Left lung (tissue), 4 donors: ENCODE measurements at regions not wholly inside any gene's neighbourhood (a gene's known extent, or its start where the extent isn't known, plus 50 kb on each side); places are given as distances from the start of the nearest gene placed in this dataset.
"Not testable (repeated sequence)": the region's sequence is repeated elsewhere in the genome, so short reads cannot be mapped to it uniquely, and the experiment has no call there.

ENCODE experiments used
- ATAC-seq: fragments of 200-7000 bp; cut with Tn5 transposase; one replicate; pipeline ENCODE4 v1.9.1; 2020; ENCODE audit warnings: moderate library complexity
- DNase-seq, 4 donors: peaks; one replicate each; pipeline ENCODE4 v3.0.0-alpha.2; 2013 to 2020
- H3K27ac ChIP-seq, 2 donors: fragments of 200-600 bp; sonication (generic) in 1 of 2; one replicate each; pipeline versions ENCODE4 v1.5.0 to v1.8.0; 2020 to 2021
- H3K27me3 ChIP-seq, 2 donors: fragments of 200-600 bp; sonication (generic) in 1 of 2; one replicate each; pipeline versions ENCODE4 v1.5.0 to v1.8.0; 2020 to 2021
- H3K36me3 ChIP-seq, 2 donors: fragments of 200-600 bp; sonication (generic) in 1 of 2; one replicate each; pipeline versions ENCODE4 v1.5.0 to v1.8.0; 2020 to 2021
- H3K4me1 ChIP-seq, 2 donors: fragments of 200-600 bp; one replicate each; pipeline ENCODE4 v1.8.0; 2021
- H3K4me3 ChIP-seq, 2 donors: fragments of 200-600 bp; sonication (generic) in 1 of 2; one replicate each; pipeline versions ENCODE4 v1.5.0 to v1.8.0; 2020 to 2021; ENCODE audit warnings: mild to moderate bottlenecking in 1 of 2
- H3K9me3 ChIP-seq, 2 donors: fragments of 200-600 bp; sonication (generic) in 1 of 2; one replicate each; pipeline versions ENCODE4 v1.5.0 to v1.8.0; 2020 to 2021
- CTCF ChIP-seq, 2 donors: fragments of 200-600 bp; sonication (generic) in 1 of 2; IDR thresholded peaks; one replicate each; pipeline versions ENCODE4 v1.5.0 to v1.8.0; 2021; ENCODE audit warnings: antibody characterized with exemption in 2 of 2
- intact Hi-C, 2 donors: fragments of 100-400 bp; cut with DNase I; formaldehyde crosslinking; loops; one replicate each; pipeline versions ENCODE4 v1.11.2 to v1.14.2; 2022
- donor health status: DM: no; HTN: yes; CAD: no.
- donor health status: DM: no; HTN: no; CAD: no.

- intact Hi-C loops, result no loop called here
- Histone ChIP-seq H3K27me3 (no peaks in the 10 kb centered on the region), H3K27ac (no peak overlapping the region), H3K4me3 (no peak overlapping the region), H3K36me3 (no peaks in the 10 kb centered on the region), H3K9me3 (no peaks in the 10 kb centered on the region), H3K4me1 (peaks cover 0 to 24% of the 10 kb centered on the region in 2 donors)
- TF ChIP-seq CTCF (IDR thresholded peaks at IDR 0.05), result no peak
- DNase-seq (no peak), ATAC-seq (no peak)
Measured at GRCh38 chr2:48202863-48203642, 111.4 kb upstream of the FOXN2 start.

GRCh38 chr2:48203668-48204067, 110.8 kb upstream of the FOXN2 start:
- no peak overlapping the region for H3K4me3 ChIP-seq
- no peak for ATAC-seq
- no peaks in the 10 kb centered on the region for H3K27me3 ChIP-seq
- H3K27ac ChIP-seq, result no peak overlapping the region
- H3K9me3 ChIP-seq, result no peaks in the 10 kb centered on the region
- no peak for TF ChIP-seq CTCF (IDR thresholded peaks at IDR 0.05)
- no peaks in the 10 kb centered on the region for H3K36me3 ChIP-seq
- intact Hi-C loops, result no loop called here
- peaks cover 0 to 30% of the 10 kb centered on the region in 2 donors for H3K4me1 ChIP-seq
- no peak for DNase-seq

- TF ChIP-seq CTCF (IDR thresholded peaks at IDR 0.05), result no peak
- H3K9me3 ChIP-seq, result no peaks in the 10 kb centered on the region
- peaks cover 0 to 40% of the 10 kb centered on the region in 2 donors for H3K4me1 ChIP-seq
- DNase-seq (no peak), ATAC-seq (no peak)
- no peak overlapping the region for H3K27ac ChIP-seq
- no peak overlapping the region for H3K4me3 ChIP-seq
- intact Hi-C loops, result no loop called here
- no peaks in the 10 kb centered on the region for H3K36me3 ChIP-seq
- no peaks in the 10 kb centered on the region for H3K27me3 ChIP-seq
Measured at GRCh38 chr2:48204750-48205136, 109.7 kb upstream of the FOXN2 start.

- intact Hi-C loops, result no loop called here
- no peak for DNase-seq
- no peak for TF ChIP-seq CTCF (IDR thresholded peaks at IDR 0.05)
Measured at GRCh38 chr2:48205137-48205798, 109.2 kb upstream of the FOXN2 start.

GRCh38 chr2:48206056-48206656, 108.3 kb upstream of the FOXN2 start:
- DNase-seq, H3K27me3 ChIP-seq, intact Hi-C loops, H3K9me3 ChIP-seq, H3K36me3 ChIP-seq, ATAC-seq, H3K4me3 ChIP-seq: not testable (repeated sequence)
- Histone ChIP-seq H3K27ac (peak overlapping the region in 1 of 2 donors; percentile 8), H3K4me1 (peaks cover 0 to 45% of the 10 kb centered on the region in 2 donors)

More at GRCh38 chr2:48205137-48205798, 109.2 kb upstream of the FOXN2 start:
- Histone ChIP-seq H3K9me3 (no peaks in the 10 kb centered on the region), H3K4me1 (peaks cover 0 to 45% of the 10 kb centered on the region in 2 donors), H3K4me3 (no peak overlapping the region), H3K27me3 (no peaks in the 10 kb centered on the region), H3K36me3 (no peaks in the 10 kb centered on the region), H3K27ac (peak overlapping the region in 1 of 2 donors; percentile 8)
- no peak for ATAC-seq
